HG02588 (cell line): ENCODE measurements at regions not wholly inside any gene's neighbourhood (a gene's known extent, or its start where the extent isn't known, plus 50 kb on each side); places are given as distances from the start of the nearest gene placed in this dataset.

Experiments used
- ATAC-seq: cut with Tn5 transposase; IDR thresholded peaks from one replicate; pipeline ENCODE4 v1.9.1; 2021; ENCODE audit warnings: mild to moderate bottlenecking, moderate library complexity; ENCODE audit not compliant: unreplicated experiment

GRCh38 chr10:78310481-78311080 is 276.9 kb downstream of the RPS24 start:
- ATAC-seq: no peak

GRCh38 chr10:78312197-78313047 is 278.8 kb downstream of the RPS24 start:
- no peak for ATAC-seq

DNA sequence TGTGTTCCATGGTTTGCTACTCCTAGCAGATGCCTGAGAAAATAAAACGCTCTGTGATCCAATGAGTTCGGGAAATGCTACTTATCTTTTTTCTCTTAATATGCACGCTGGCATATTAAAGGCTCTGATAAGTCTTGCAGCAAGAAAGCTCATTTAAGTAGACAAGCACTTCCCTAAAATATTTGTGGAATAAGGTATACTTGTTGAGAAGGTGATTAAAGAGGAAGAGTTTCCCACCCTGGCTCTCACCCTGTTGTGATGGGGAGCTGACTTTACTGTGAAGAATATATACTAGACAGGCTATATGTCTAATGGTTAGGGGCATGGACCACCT is 279.4 kb downstream of the RPS24 start:
- no peak for ATAC-seq

- no peak for ATAC-seq
These were observed 280.0 kb downstream of the RPS24 start for GRCh38 chr10:78313636-78314035.

GRCh38 chr10:78314651-78315050 is 281.0 kb downstream of the RPS24 start:
- no peak for ATAC-seq

- no peak for ATAC-seq
These were observed 282.8 kb downstream of the RPS24 start for GRCh38 chr10:78316451-78316931.

DNA sequence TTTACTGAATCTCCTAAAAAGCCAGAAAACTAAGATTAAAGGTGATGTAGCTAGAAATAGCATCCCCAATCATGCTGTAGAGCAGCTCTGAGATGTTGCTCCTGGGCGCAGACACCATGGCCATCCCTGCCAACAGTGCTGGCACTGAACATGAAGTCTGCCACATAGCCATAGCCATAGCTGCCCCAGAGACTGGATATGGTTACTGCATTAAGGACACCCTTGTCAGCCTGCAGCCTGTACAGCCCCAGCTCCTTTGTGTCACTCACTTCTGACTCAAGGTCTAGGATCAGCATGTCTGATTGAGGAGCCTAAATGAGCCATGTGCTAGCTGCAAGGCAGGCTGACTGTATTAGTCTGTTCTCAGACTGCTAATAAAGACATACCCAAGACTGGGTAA is 284.6 kb downstream of the RPS24 start:
- no peak for ATAC-seq

- no peak for ATAC-seq
These were observed 285.7 kb downstream of the RPS24 start for GRCh38 chr10:78319371-78319770.

- no peak for ATAC-seq
These were observed 286.2 kb downstream of the RPS24 start for GRCh38 chr10:78319841-78320240.

- no peak for ATAC-seq
These were observed 286.8 kb downstream of the RPS24 start for GRCh38 chr10:78320506-78320905.

DNA sequence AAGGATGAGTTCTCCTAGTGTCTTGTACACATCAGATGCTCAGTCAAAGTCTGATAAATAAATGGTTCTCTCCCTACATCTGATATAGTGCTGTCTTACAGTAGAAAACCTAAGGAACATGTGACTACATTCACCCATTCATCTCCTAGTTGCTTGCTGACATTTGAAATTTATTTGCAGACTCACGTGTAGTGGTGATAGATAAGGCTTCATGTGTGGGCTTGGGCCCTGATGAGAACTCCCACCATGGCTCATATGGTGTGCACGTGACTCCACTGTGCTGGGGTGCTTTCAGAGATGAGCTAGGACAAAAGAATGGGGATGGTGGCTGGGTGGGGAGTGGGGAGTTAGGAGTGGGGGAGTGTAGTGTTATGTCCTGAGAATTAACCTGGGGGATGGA is 287.3 kb downstream of the RPS24 start:
- ATAC-seq: no peak

GRCh38 chr10:78321500-78321899 is 287.8 kb downstream of the RPS24 start:
- no peak for ATAC-seq

GRCh38 chr10:78326372-78326771 is 292.7 kb downstream of the RPS24 start:
- no peak for ATAC-seq

DNA sequence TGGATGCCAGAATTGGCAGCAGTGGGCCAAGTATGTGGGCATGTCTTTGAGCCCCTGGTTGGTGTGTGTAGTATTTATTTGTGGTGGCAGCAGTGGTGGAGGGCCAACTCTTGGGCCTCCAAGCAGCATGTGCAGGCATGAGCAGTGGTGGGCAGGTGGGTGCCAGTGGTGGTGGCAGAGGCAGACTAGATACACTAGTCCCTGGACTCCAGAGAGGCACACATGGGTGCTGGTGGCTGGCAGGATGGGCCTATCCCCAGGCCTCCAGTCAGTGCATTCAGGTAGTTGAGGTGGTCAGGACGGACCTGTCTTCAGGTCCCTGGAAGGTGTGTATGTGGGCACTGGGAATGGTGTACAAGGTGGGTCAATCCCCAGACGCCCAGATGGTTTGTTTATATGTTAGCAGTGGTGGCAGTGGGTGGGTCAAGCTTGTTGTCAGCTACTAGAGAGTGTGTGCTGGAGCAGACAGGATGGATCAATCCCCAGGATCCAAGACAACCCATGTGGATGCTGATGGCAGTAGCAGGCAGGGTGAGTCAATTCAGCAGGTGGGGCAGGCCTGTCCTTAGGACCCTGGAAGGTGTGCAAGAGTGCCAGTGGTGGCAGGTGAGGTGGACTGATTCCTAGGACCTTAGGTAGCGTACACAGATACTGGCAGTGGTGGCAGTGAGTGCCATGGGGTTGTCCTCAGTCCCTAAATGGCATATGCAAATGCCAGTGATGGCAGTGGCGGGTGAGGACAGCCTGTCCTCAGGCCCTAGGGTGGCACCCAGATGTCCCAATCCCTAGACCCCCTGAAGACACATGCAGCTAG is 294.3 kb downstream of the RPS24 start:
- no peak for ATAC-seq

- ATAC-seq: no peak
These were observed 295.1 kb downstream of the RPS24 start for GRCh38 chr10:78328592-78329404.

DNA sequence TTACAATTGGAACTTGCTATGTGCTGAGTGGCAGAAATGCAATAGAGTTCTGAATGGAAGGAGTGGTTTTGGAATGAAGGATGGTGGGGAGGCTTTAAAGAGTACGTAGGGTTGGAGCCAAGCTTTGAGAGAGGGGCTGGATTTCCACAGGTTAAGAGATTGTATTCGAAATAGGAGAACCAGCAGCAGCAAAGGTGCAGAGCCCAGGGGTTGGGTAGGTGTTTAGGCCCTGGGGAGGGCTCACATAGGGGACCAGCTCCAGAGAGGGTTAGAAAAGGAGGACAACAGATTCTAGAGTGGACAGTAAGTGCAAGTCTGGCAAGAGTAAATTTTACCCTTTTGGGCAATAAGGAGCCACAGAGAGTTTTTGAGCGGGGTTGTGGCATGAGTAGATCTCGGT is 297.2 kb downstream of the RPS24 start:
- ATAC-seq: no peak

GRCh38 chr10:78331391-78331922 is 297.8 kb downstream of the RPS24 start:
- ATAC-seq: no peak

GRCh38 chr10:78332012-78332411 is 298.3 kb downstream of the RPS24 start:
- no peak for ATAC-seq

GRCh38 chr10:78332657-78333056 is 299.0 kb downstream of the RPS24 start:
- no peak for ATAC-seq

DNA sequence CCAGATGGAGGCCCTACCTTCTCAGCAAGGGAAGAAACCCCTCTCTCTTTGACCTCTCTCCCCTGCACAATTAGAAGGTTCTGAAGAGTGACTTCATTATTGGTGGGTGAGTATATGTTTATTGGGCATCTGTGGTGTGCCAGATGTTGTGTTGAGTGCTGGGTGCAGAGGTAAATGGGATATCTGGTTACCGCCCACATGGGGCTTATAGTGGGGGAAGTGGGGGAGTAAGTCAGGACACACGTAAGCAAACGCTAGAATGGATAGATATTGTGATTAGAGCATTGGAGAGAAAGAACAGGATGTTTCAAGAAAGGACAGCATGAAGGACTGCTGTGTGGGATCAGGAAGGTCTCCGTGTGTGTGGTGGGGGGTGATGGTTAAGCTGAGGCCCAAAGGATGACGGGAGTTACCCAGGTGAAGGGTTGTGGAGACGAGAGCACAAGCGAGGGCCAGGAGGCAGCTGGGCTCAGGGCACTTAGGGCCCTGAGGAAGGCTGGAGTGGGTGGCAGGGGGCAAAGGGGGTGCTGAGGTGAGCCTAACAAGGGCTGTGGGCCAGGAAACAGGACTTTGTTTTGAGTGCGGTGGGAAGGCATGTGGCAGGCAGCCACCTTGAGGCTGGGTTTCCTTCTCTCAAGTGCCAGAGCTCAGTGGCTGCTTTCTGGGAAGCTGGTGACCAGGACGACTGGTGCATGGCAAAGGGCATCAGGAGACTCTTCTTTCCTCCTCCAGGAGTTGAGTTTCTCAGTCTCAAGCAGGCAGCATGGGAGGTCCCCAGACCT is 299.9 kb downstream of the RPS24 start:
- no peak for ATAC-seq
